ENCODE measurements at regions not wholly inside any gene's neighbourhood (a gene's known extent, or its start where the extent isn't known, plus 50 kb on each side); places are given as distances from the start of the nearest gene placed in this dataset.

- no peaks in the 10 kb centered on the region for H3K4me1 ChIP-seq (ENCODE audit: control insufficient read depth, insufficient read depth, low read length)
- no peak overlapping the region for H3K9ac ChIP-seq (ENCODE audit: low read depth, low read length)
- no peaks in the 10 kb centered on the region for H3K9me3 ChIP-seq (ENCODE audit: control insufficient read depth, insufficient read depth, low read length)
- H3K27me3 ChIP-seq (ENCODE audit: control insufficient read depth, insufficient read depth, low read length), result no peaks in the 10 kb centered on the region
- no peak overlapping the region for H3K4me3 ChIP-seq (ENCODE audit: low read depth, low read length)
- no peak overlapping the region for H3K27ac ChIP-seq (ENCODE audit: low read depth, low read length)
- no peaks in the 10 kb centered on the region for H3K36me3 ChIP-seq (ENCODE audit: control insufficient read depth, insufficient read depth, low read length)
Measured at GRCh38 chr21:39114871-39115575, 68.2 kb downstream of the PSMG1 start.

- Histone ChIP-seq H3K9ac (ENCODE audit: low read depth, low read length) (no peak overlapping the region), H3K36me3 (ENCODE audit: control insufficient read depth, insufficient read depth, low read length) (no peaks in the 10 kb centered on the region), H3K27ac (ENCODE audit: low read depth, low read length) (no peak overlapping the region), H3K9me3 (ENCODE audit: control insufficient read depth, insufficient read depth, low read length) (no peaks in the 10 kb centered on the region), H3K27me3 (ENCODE audit: control insufficient read depth, insufficient read depth, low read length) (no peaks in the 10 kb centered on the region), H3K4me1 (ENCODE audit: control insufficient read depth, insufficient read depth, low read length) (no peaks in the 10 kb centered on the region), H3K4me3 (ENCODE audit: low read depth, low read length) (no peak overlapping the region)
Measured at GRCh38 chr21:39111931-39112550, 71.2 kb downstream of the PSMG1 start.

- Histone ChIP-seq H3K9ac (ENCODE audit: low read depth, low read length) (no peak overlapping the region), H3K9me3 (ENCODE audit: control insufficient read depth, insufficient read depth, low read length) (no peaks in the 10 kb centered on the region), H3K4me3 (ENCODE audit: low read depth, low read length) (no peak overlapping the region), H3K27me3 (ENCODE audit: control insufficient read depth, insufficient read depth, low read length) (no peaks in the 10 kb centered on the region), H3K4me1 (ENCODE audit: control insufficient read depth, insufficient read depth, low read length) (no peaks in the 10 kb centered on the region), H3K27ac (ENCODE audit: low read depth, low read length) (no peak overlapping the region), H3K36me3 (ENCODE audit: control insufficient read depth, insufficient read depth, low read length) (no peaks in the 10 kb centered on the region)
Measured at GRCh38 chr21:39110431-39110830, 72.8 kb downstream of the PSMG1 start.

DNA sequence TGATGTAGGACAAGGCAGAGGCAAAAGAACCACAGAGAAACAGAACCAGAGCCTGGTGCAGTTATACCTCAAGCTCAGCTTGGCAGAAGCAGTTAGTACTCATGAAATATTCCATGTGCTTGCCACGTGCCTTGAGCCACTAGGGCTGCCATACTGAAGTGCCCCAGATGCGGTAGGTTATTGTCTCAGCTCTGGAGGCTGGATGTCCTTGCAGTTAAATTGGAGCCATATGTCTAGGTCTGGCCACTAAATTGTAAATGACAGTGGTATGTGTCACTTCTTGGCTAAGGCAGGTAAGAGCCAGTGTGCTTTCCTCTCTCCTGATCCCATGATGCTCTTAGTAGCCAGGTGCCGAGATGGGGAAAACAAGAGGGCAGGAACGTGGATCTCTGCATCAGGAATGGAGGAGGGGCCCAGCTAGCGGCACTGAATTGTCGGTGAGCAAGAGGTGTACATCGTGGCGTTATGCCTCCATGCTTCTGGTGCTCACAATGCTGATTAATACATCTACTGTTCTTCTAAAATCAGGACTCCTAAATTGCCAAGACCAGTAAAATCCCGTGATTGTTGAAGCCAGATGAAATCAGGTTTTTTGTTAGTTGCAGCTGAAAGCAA lies 73.5 kb downstream of the PSMG1 start:
- Histone ChIP-seq H3K27ac (ENCODE audit: low read depth, low read length) (no peak overlapping the region), H3K27me3 (ENCODE audit: control insufficient read depth, insufficient read depth, low read length) (no peaks in the 10 kb centered on the region), H3K4me3 (ENCODE audit: low read depth, low read length) (no peak overlapping the region)

GRCh38 chr21:39109163-39109530 lies 74.1 kb downstream of the PSMG1 start:
- Histone ChIP-seq H3K4me3 (ENCODE audit: low read depth, low read length) (no peak overlapping the region), H3K27ac (ENCODE audit: low read depth, low read length) (no peak overlapping the region)

More for the DNA sequence above, 73.5 kb downstream of the PSMG1 start:
- Histone ChIP-seq H3K9ac (ENCODE audit: low read depth, low read length) (no peak overlapping the region), H3K36me3 (ENCODE audit: control insufficient read depth, insufficient read depth, low read length) (no peaks in the 10 kb centered on the region), H3K9me3 (ENCODE audit: control insufficient read depth, insufficient read depth, low read length) (no peaks in the 10 kb centered on the region), H3K4me1 (ENCODE audit: control insufficient read depth, insufficient read depth, low read length) (no peaks in the 10 kb centered on the region)

GRCh38 chr21:39108291-39109162 lies 74.7 kb downstream of the PSMG1 start:
- Histone ChIP-seq H3K4me3 (ENCODE audit: low read depth, low read length) (no peak overlapping the region), H3K36me3 (ENCODE audit: control insufficient read depth, insufficient read depth, low read length) (no peaks in the 10 kb centered on the region), H3K27me3 (ENCODE audit: control insufficient read depth, insufficient read depth, low read length) (no peaks in the 10 kb centered on the region), H3K4me1 (ENCODE audit: control insufficient read depth, insufficient read depth, low read length) (no peaks in the 10 kb centered on the region), H3K9ac (ENCODE audit: low read depth, low read length) (no peak overlapping the region), H3K9me3 (ENCODE audit: control insufficient read depth, insufficient read depth, low read length) (no peaks in the 10 kb centered on the region), H3K27ac (ENCODE audit: low read depth, low read length) (no peak overlapping the region)

More at GRCh38 chr21:39109163-39109530, 74.1 kb downstream of the PSMG1 start:
- Histone ChIP-seq H3K9me3 (ENCODE audit: control insufficient read depth, insufficient read depth, low read length) (no peaks in the 10 kb centered on the region), H3K36me3 (ENCODE audit: control insufficient read depth, insufficient read depth, low read length) (no peaks in the 10 kb centered on the region), H3K27me3 (ENCODE audit: control insufficient read depth, insufficient read depth, low read length) (no peaks in the 10 kb centered on the region), H3K4me1 (ENCODE audit: control insufficient read depth, insufficient read depth, low read length) (no peaks in the 10 kb centered on the region), H3K9ac (ENCODE audit: low read depth, low read length) (no peak overlapping the region)

DNA sequence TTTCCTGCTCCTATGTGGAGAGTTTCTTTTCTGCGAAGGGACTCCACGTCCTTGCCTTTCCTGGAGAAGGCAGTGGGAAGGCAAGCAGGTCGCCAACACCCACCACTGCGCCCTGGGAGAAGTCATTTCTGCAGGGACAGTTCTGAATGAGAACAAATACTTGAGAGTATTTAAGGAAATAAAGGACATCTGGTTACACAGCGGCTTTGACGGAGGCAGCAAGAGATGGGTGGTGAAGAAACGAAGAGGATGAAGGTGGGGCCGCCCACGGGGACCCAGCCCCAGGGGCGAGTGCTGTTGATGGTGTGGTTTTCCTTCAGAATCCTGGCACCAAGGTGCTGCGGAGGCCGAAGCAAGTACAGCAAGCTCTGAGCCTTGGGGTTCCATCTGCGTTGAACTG lies 75.5 kb downstream of the PSMG1 start:
- no peak overlapping the region for H3K27ac ChIP-seq (ENCODE audit: low read depth, low read length)
- no peaks in the 10 kb centered on the region for H3K27me3 ChIP-seq (ENCODE audit: control insufficient read depth, insufficient read depth, low read length)
- no peaks in the 10 kb centered on the region for H3K9me3 ChIP-seq (ENCODE audit: control insufficient read depth, insufficient read depth, low read length)
- no peak overlapping the region for H3K4me3 ChIP-seq (ENCODE audit: low read depth, low read length)
- H3K9ac ChIP-seq (ENCODE audit: low read depth, low read length), result no peak overlapping the region
- no peaks in the 10 kb centered on the region for H3K36me3 ChIP-seq (ENCODE audit: control insufficient read depth, insufficient read depth, low read length)
- no peaks in the 10 kb centered on the region for H3K4me1 ChIP-seq (ENCODE audit: control insufficient read depth, insufficient read depth, low read length)

- Histone ChIP-seq H3K4me3 (ENCODE audit: low read depth, low read length) (no peak overlapping the region), H3K4me1 (ENCODE audit: control insufficient read depth, insufficient read depth, low read length) (no peaks in the 10 kb centered on the region), H3K27me3 (ENCODE audit: control insufficient read depth, insufficient read depth, low read length) (no peaks in the 10 kb centered on the region), H3K36me3 (ENCODE audit: control insufficient read depth, insufficient read depth, low read length) (no peaks in the 10 kb centered on the region), H3K9me3 (ENCODE audit: control insufficient read depth, insufficient read depth, low read length) (no peaks in the 10 kb centered on the region), H3K27ac (ENCODE audit: low read depth, low read length) (no peak overlapping the region), H3K9ac (ENCODE audit: low read depth, low read length) (no peak overlapping the region)
Measured at GRCh38 chr21:39106881-39107462, 76.3 kb downstream of the PSMG1 start.

- Histone ChIP-seq H3K9me3 (ENCODE audit: control insufficient read depth, insufficient read depth, low read length) (no peaks in the 10 kb centered on the region), H3K27ac (ENCODE audit: low read depth, low read length) (no peak overlapping the region), H3K9ac (ENCODE audit: low read depth, low read length) (no peak overlapping the region), H3K4me3 (ENCODE audit: low read depth, low read length) (no peak overlapping the region), H3K36me3 (ENCODE audit: control insufficient read depth, insufficient read depth, low read length) (no peaks in the 10 kb centered on the region), H3K27me3 (ENCODE audit: control insufficient read depth, insufficient read depth, low read length) (no peaks in the 10 kb centered on the region), H3K4me1 (ENCODE audit: control insufficient read depth, insufficient read depth, low read length) (no peaks in the 10 kb centered on the region)
Measured at GRCh38 chr21:39105836-39106235, 77.4 kb downstream of the PSMG1 start.

GRCh38 chr21:39105341-39105765 lies 77.9 kb downstream of the PSMG1 start:
- H3K4me1 ChIP-seq (ENCODE audit: control insufficient read depth, insufficient read depth, low read length), result no peaks in the 10 kb centered on the region
- H3K4me3 ChIP-seq (ENCODE audit: low read depth, low read length), result no peak overlapping the region
- H3K27me3 ChIP-seq (ENCODE audit: control insufficient read depth, insufficient read depth, low read length), result no peaks in the 10 kb centered on the region
- no peaks in the 10 kb centered on the region for H3K9me3 ChIP-seq (ENCODE audit: control insufficient read depth, insufficient read depth, low read length)
- H3K9ac ChIP-seq (ENCODE audit: low read depth, low read length), result no peak overlapping the region
- no peak overlapping the region for H3K27ac ChIP-seq (ENCODE audit: low read depth, low read length)
- no peaks in the 10 kb centered on the region for H3K36me3 ChIP-seq (ENCODE audit: control insufficient read depth, insufficient read depth, low read length)

All from HUES48 (cell line).